Inferior parietal cortex (tissue), 1 donor: ENCODE measurements at regions not wholly inside any gene's neighbourhood (a gene's known extent, or its start where the extent isn't known, plus 50 kb on each side); places are given as distances from the start of the nearest gene placed in this dataset.

Source experiments
- DNase-seq: peaks from one replicate; pipeline ENCODE4 v3.0.0-alpha.2; 2016; ENCODE audit errors: extremely low spot score

DNA sequence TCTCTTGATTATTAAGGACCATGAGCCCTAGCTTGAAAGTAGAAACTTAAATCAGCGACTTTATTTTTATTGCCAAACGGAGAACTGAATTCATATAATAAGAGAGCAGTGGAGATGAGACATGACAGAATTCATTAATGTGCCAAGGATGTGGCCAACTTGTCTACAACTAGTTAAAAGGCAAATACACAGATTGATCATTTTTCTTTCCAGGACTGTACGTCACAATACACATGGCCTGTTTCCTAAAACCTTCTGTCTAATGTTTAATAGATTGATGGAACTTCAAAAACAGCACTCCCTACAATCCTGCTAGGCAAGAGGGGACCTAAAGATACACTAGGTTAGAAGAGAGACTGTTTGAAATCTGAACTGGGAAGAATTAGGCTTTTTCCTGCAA, 647.8 kb downstream of the SATB2 start:
- DNase-seq: no peak

DNA sequence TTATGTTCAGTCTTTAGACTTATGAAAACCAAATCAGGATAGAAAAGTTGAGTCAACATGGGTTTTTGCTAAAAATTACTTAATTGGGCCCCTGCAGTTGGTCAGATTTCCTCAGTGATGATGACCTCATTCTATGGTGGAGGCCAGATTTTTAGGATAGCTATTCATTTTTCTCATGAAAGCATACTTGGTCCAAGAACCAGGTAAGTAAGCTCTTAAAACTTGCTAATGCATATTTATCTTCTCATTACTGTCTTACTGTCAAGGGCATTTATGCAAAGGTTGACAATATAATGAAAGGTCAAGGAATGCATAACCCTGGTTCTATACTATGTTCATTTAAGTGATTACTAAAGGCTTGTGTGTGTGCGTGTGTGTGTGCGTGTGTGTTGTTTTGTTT, 650.6 kb downstream of the SATB2 start:
- DNase-seq: no peak

- no peak for DNase-seq
These were observed 662.3 kb downstream of the SATB2 start for GRCh38 chr2:198795419-198795818.

GRCh38 chr2:198791623-198792022, 666.1 kb downstream of the SATB2 start:
- no peak for DNase-seq

- no peak for DNase-seq
These were observed 669.1 kb downstream of the SATB2 start for GRCh38 chr2:198788676-198789075.

GRCh38 chr2:198782734-198783133, 675.0 kb downstream of the SATB2 start:
- DNase-seq: no peak

GRCh38 chr2:198776616-198777406, 680.9 kb downstream of the SATB2 start:
- DNase-seq: no peak

DNA sequence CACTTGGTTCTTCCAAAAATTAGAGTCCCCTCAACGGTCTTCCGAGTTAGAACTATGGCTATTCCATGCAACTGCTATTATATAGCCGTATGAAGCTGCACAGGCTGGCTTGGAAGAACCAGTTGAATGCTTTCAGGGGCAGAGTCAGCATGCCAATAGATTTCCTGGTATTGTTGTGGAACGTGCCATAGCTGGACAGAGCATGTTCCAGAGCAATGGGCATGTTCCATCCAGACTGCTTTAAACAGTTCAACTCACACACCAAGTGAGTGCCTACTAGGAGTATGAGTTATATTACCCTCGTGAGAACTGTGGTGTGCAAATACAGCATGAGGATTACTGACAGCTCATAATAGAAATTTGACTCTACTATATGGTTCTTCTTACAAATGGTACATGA, 682.0 kb downstream of the SATB2 start:
- no peak for DNase-seq

GRCh38 chr2:198774576-198774975, 683.2 kb downstream of the SATB2 start:
- DNase-seq: no peak

- no peak for DNase-seq
These were observed 690.0 kb downstream of the SATB2 start for GRCh38 chr2:198767694-198768093.

- no peak for DNase-seq
These were observed 693.9 kb downstream of the SATB2 start for GRCh38 chr2:198763793-198764192.

GRCh38 chr2:198762441-198762840, 695.3 kb downstream of the SATB2 start:
- DNase-seq: no peak

DNA sequence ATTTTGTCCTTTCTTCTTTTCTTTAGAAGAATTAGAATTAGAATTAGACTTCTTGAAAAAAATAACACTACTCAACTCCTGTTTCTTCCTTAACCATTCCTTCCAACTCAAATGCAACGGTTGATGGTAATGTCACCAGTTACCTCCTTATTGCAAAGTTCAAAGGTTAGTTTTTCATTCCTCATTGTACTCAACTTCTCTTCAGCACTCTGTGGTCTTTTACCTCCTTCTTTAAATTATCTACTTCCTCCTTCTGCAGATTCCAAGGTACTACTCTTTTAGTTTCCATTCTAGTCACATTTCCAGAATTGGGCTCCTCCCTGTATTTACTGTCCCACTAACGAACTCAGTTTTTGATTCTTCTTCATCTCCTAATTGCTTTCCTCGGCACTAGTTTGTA, 700.7 kb downstream of the SATB2 start:
- DNase-seq: no peak

- DNase-seq: no peak
These were observed 701.6 kb downstream of the SATB2 start for GRCh38 chr2:198756166-198756565.

DNA sequence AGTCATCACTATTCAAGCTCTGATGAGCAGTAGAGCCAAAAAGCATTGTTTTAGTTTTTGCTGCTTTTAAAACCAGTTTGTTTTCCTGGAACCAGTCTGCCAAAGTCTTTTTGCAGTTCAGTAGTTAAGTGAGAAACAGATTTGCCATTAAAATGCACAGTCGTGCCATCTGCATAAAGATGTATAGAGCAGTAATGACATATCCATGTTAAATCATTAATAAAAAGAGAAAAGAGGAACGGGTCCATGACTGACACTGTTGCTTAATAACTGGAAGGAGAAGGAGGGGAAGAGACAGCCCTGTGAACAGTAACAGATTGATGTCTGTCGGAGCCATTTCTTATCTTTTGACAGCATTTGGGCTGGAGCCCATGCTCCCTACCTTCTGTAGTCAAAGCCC, 704.6 kb downstream of the SATB2 start:
- no peak for DNase-seq

- DNase-seq: no peak
These were observed 708.4 kb downstream of the SATB2 start for GRCh38 chr2:198749364-198749763.

- no peak for DNase-seq
These were observed 725.8 kb downstream of the SATB2 start for GRCh38 chr2:198731842-198732399.

GRCh38 chr2:198720266-198720665, 737.5 kb downstream of the SATB2 start:
- no peak for DNase-seq

DNA sequence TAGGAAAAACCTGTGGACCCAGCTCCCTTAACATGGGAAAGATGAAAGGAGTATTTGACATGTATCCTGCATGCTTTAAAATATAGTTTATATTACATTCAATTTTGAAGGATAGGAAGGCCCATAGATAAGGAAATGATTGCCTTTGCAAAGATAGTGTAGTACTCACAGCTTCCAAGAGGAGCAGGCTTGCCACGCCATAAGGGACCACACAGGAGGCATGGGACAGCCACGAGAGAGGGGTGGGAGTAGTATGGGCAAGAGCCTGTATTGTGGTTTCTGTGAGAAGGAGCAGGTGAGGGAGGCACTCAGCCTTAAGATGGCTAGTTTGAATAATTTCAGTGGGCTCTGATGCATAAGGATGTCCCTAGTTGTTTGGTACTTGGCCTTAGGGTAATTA, 740.3 kb downstream of the SATB2 start:
- DNase-seq: no peak

DNA sequence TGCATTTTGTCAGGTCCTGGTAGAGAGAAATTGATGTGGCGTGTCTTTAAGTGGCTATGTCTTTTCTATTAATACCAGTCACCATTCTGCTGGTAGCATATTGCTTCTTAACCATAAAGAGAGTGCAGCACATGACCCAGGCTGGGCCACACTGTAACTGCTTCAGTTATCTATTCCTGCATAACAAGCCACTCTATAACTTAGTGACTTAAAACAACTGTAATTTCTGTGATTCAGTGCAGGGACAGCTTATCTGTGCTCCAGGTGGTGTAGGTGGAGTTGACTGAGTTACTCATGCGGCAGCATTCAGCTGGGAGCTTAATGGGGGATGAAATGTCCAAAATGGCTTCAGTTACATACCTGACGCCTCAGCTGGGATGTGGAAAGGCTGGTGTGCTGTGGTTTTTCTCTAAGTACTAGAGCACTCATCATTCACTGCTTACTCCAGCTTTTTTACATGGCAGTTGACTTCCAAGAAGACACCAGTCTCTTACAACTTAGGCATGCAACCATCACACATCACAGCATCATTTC, 742.4 kb downstream of the SATB2 start:
- no peak for DNase-seq

DNA sequence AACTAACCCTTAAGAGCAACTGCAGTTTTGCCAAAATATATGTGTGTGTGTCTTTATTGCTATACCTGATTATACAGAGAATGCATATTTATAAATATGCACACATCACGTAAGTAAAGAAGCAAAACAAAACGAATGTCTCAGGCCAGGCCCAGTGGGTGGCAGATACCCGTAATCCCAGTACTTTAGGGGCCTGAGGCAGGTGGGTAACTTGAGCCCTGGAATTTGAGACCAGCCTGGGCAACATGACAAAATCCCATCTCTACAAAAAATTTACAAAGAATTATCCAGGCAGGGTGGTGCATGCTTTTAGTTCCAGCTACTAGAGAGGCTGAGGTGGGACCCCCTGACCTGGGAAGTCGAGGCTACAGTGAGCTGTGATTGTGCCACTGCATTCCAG, 745.3 kb downstream of the SATB2 start:
- DNase-seq: no peak

- DNase-seq: no peak
These were observed 746.3 kb downstream of the SATB2 start for GRCh38 chr2:198711484-198711883.

DNA sequence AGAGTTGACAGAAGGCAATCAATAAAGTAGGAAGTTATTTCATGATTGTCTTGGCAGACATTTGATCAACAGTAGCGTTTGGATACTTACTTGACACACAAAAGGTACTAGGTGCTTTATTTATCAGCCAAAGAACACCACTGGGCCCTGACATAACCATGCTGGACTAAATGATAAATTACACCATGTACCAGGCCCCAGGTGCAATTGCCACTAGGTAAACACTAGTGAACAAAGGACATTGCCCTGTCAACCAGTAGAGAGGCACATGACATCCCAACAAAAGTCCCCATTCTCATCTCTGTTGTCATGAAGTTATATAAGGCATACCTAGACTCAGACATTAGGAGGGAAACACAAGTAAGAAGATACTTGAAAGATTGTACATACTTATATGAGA, 747.2 kb downstream of the SATB2 start:
- no peak for DNase-seq
